ENCODE measurements at regions not wholly inside any gene's neighbourhood (a gene's known extent, or its start where the extent isn't known, plus 50 kb on each side); places are given as distances from the start of the nearest gene placed in this dataset.

DNA sequence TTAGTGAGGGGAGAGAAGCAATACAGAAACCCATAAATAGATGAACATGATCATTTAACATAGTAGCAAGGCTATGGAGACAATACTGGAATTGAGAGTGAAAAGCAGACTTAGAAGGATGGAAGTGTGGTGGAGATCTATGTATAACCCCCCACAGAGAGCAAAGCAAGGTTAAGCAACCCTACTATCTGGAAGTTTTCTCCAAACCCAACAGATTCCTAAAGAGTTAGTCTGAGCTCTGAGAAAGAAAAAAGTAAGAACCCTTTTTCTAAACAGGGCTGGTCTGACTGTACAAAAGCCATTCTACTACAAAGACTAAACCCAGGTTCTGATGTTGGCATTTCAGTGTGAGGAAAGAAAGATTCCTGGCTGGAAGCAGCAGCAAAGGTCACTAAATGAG is 153.2 kb downstream of the WNT5A start:
- TF ChIP-seq GATA2 (IDR thresholded peaks at IDR 0.05; ENCODE audit: low read depth, low read length) (no peak), GATA3 (IDR thresholded peaks at IDR 0.05; ENCODE audit: low read depth, low read length) (no peak)

All from SH-SY5Y (cell line).